ENCODE measurements at regions not wholly inside any gene's neighbourhood (a gene's known extent, or its start where the extent isn't known, plus 50 kb on each side); places are given as distances from the start of the nearest gene placed in this dataset.

DNA sequence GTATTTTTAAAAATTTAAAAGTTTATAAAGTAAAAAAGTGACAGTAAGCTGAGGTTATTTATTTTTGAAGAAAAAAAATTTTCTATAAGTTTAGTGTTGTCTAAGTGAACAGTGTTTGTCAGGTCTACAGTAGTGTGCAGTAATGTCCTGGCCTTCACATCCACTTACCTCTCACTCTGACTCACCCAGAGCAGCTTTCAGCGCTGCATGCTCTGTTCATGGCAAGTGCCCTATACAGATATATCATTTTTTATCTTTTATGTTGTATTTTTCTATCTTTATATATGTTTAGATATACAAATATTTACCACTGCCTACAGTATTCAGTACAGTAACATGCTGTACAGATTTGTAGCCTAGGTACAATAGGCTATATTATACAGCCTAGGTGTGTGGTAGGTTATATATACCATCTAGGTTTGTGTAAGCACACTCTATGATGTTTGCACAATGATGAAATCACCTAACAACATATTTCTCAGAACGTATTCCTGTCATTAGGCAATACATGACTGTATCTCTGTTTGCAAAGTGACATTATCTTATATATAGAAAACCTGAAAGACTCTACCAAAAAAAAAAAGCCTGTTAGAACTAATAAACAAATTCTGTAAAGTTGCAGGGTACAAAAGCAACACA, 75.9 kb upstream of the TMC3 start:
- FAIRE-seq (no peak), DNase-seq (ENCODE audit: low read depth, low spot score) (no peak)
- intact Hi-C loops (cut with micrococcal nuclease) (no loop called here), dilution Hi-C loops (cut with MboI; ENCODE audit: extremely low pct_ligation_motif_present, low sequenced_read_pairs) (no loop called here)
- Histone ChIP-seq H3K9me3 (replicated peaks; ENCODE audit: control insufficient read depth, insufficient read depth, low read length) (no peaks in the 10 kb centered on the region), H3K4me3 (replicated peaks in 1 of 3; ENCODE audit: insufficient read depth in 1 of 3, low read depth in 1 of 3, low read length in 3 of 3) (no peak overlapping the region), H3K9ac (replicated peaks; ENCODE audit: extremely low read depth, insufficient read depth, low read length) (no peak overlapping the region), H3K4me2 (ENCODE audit: insufficient read depth, low read length) (no peak overlapping the region), H3K79me2 (ENCODE audit: control insufficient read depth, insufficient read depth, low read length) (no peaks in the 10 kb centered on the region), H3K36me3 (ENCODE audit: control insufficient read depth in 2 of 2, extremely low read depth in 1 of 2, insufficient read depth in 2 of 2, low read length in 2 of 2) (no peaks in the 10 kb centered on the region), H3K27me3 (ENCODE audit: control insufficient read depth in 2 of 2, insufficient read depth in 2 of 2, low read length in 2 of 2) (peaks cover 0 to 3% of the 10 kb centered on the region in 2 experiments), H3K27ac (ENCODE audit: insufficient read depth, low read depth, low read length) (no peak overlapping the region), H2AFZ (ENCODE audit: low read depth, low read length) (no peak overlapping the region), H3K4me1 (ENCODE audit: control insufficient read depth, extremely low read depth, insufficient read depth, low read length) (no peaks in the 10 kb centered on the region), H3K9me1 (replicated peaks; ENCODE audit: control insufficient read depth, extremely low read depth, insufficient read depth, low read length) (no peaks in the 10 kb centered on the region), H4K20me1 (replicated peaks; ENCODE audit: control insufficient read depth, extremely low read depth, insufficient read depth, low read length) (no peaks in the 10 kb centered on the region)
- POLR2A ChIA-PET = no interaction called here
- no peak for TF ChIP-seq JUN (IDR thresholded peaks at IDR 0.05; ENCODE audit: borderline replicate concordance, insufficient read depth, insufficient read length, low read depth)
- TF ChIP-seq FOS (IDR thresholded peaks at IDR 0.05; ENCODE audit: borderline replicate concordance, insufficient read depth, low read length) = no peak
- no peak for TF ChIP-seq EZH2 (IDR thresholded peaks at IDR 0.05; ENCODE audit: borderline replicate concordance, low read depth, low read length, severe bottlenecking)
- no peak for TF ChIP-seq POLR2AphosphoS5 (IDR thresholded peaks at IDR 0.05; ENCODE audit: insufficient read depth, low read depth, low read length)
- TF ChIP-seq GATA2 (IDR thresholded peaks at IDR 0.05; ENCODE audit: insufficient read depth, insufficient read length, low read depth, low read length) = no peak
- TF ChIP-seq, protein P1, sequence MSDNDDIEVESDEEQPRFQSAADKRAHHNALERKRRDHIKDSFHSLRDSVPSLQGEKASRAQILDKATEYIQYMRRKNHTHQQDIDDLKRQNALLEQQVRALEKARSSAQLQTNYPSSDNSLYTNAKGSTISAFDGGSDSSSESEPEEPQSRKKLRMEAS (IDR thresholded peaks at IDR 0.05; ENCODE audit: insufficient read depth, insufficient read length) = no peak
- TF ChIP-seq MYC (IDR thresholded peaks at IDR 0.05; ENCODE audit: low read depth, low read length) = no peak
- TF ChIP-seq, protein P2, sequence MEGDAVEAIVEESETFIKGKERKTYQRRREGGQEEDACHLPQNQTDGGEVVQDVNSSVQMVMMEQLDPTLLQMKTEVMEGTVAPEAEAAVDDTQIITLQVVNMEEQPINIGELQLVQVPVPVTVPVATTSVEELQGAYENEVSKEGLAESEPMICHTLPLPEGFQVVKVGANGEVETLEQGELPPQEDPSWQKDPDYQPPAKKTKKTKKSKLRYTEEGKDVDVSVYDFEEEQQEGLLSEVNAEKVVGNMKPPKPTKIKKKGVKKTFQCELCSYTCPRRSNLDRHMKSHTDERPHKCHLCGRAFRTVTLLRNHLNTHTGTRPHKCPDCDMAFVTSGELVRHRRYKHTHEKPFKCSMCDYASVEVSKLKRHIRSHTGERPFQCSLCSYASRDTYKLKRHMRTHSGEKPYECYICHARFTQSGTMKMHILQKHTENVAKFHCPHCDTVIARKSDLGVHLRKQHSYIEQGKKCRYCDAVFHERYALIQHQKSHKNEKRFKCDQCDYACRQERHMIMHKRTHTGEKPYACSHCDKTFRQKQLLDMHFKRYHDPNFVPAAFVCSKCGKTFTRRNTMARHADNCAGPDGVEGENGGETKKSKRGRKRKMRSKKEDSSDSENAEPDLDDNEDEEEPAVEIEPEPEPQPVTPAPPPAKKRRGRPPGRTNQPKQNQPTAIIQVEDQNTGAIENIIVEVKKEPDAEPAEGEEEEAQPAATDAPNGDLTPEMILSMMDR (IDR thresholded peaks at IDR 0.05; ENCODE audit: extremely low read depth in 1 of 2, insufficient read depth in 1 of 2, low read depth in 1 of 2, low read length in 2 of 2) = no peak
- TF ChIP-seq POLR2A (IDR thresholded peaks at IDR 0.05; ENCODE audit: low read depth, low read length) = no peak
- no TSS peak for BruUV-seq (replicated peaks)
- CTCF ChIA-PET = no interaction called here
